ENCODE measurements at regions not wholly inside any gene's neighbourhood (a gene's known extent, or its start where the extent isn't known, plus 50 kb on each side); places are given as distances from the start of the nearest gene placed in this dataset.

DNA sequence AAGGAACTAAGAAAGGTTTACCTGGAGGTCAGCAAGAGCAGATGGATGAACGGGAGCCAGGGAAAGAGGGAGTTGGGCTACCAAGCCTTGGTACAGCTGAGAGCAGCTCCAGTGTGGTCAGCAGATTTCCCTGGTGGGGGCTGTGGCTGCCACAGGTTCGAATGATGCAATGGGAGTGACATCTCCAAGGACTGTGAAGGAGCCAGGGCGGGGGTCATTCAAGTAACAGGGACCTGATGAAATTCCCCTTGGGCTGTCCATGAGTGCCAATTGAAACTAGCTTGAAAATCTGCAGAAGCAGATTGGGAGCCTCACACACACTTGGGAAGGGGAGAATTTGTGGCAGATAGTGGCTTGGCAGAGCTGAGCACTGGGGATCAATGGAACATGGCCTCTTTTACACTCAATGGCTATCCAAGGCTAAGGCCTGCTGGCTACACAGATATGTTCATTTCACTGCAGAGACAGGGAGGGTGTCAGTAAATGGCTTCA lies 247.0 kb upstream of the ECI2 start (continued):
- TF ChIP-seq FOXA3 (CRISPR knock-in tag; conservative IDR thresholded peaks at IDR 0.05 in 1 of 2, IDR thresholded peaks at IDR 0.05 in 1 of 2) (0 out of 4 replicates have a peak, but pooled peaks of 1 of the 2 experiments have one; percentile 6), ZFP30 (CRISPR knock-in tag; IDR thresholded peaks at IDR 0.05; ENCODE audit: borderline replicate concordance) (no peak), HNRNPK (IDR thresholded peaks at IDR 0.05; ENCODE audit: low read depth, low read length, poor library complexity, severe bottlenecking) (no peak), E2F8 (IDR thresholded peaks at IDR 0.05; ENCODE audit: low read depth, partially characterized antibody) (no peak), LCOR (CRISPR knock-in tag; IDR thresholded peaks at IDR 0.05) (no peak), CBX5 (IDR thresholded peaks at IDR 0.05; ENCODE audit: borderline replicate concordance, low read depth) (no peak), CEBPG (CRISPR knock-in tag; IDR thresholded peaks at IDR 0.05) (peak; percentile 97), CEBPG (tag; conservative IDR thresholded peaks at IDR 0.05 in 1 of 2, IDR thresholded peaks at IDR 0.05 in 1 of 2) (peak; percentile 94 to 99), ASH1L (IDR thresholded peaks at IDR 0.05; ENCODE audit: borderline replicate concordance, low read depth, partially characterized antibody) (no peak), POLR2A (conservative IDR thresholded peaks at IDR 0.05) (no peak)
- TF ChIP-seq, protein P1, sequence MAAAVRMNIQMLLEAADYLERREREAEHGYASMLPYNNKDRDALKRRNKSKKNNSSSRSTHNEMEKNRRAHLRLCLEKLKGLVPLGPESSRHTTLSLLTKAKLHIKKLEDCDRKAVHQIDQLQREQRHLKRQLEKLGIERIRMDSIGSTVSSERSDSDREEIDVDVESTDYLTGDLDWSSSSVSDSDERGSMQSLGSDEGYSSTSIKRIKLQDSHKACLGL (CRISPR knock-in tag; IDR thresholded peaks at IDR 0.05; ENCODE audit: borderline replicate concordance, poor library complexity, severe bottlenecking): no peak
- TF ChIP-seq, protein P2, sequence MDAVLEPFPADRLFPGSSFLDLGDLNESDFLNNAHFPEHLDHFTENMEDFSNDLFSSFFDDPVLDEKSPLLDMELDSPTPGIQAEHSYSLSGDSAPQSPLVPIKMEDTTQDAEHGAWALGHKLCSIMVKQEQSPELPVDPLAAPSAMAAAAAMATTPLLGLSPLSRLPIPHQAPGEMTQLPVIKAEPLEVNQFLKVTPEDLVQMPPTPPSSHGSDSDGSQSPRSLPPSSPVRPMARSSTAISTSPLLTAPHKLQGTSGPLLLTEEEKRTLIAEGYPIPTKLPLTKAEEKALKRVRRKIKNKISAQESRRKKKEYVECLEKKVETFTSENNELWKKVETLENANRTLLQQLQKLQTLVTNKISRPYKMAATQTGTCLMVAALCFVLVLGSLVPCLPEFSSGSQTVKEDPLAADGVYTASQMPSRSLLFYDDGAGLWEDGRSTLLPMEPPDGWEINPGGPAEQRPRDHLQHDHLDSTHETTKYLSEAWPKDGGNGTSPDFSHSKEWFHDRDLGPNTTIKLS (IDR thresholded peaks at IDR 0.05; ENCODE audit: borderline replicate concordance, low read depth): no peak
- TF ChIP-seq, protein P3, sequence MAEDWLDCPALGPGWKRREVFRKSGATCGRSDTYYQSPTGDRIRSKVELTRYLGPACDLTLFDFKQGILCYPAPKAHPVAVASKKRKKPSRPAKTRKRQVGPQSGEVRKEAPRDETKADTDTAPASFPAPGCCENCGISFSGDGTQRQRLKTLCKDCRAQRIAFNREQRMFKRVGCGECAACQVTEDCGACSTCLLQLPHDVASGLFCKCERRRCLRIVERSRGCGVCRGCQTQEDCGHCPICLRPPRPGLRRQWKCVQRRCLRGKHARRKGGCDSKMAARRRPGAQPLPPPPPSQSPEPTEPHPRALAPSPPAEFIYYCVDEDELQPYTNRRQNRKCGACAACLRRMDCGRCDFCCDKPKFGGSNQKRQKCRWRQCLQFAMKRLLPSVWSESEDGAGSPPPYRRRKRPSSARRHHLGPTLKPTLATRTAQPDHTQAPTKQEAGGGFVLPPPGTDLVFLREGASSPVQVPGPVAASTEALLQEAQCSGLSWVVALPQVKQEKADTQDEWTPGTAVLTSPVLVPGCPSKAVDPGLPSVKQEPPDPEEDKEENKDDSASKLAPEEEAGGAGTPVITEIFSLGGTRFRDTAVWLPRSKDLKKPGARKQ (CRISPR knock-in tag; IDR thresholded peaks at IDR 0.05): no peak
- TF ChIP-seq, protein P4, sequence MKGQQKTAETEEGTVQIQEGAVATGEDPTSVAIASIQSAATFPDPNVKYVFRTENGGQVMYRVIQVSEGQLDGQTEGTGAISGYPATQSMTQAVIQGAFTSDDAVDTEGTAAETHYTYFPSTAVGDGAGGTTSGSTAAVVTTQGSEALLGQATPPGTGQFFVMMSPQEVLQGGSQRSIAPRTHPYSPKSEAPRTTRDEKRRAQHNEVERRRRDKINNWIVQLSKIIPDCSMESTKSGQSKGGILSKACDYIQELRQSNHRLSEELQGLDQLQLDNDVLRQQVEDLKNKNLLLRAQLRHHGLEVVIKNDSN (CRISPR knock-in tag; IDR thresholded peaks at IDR 0.05): no peak

Measured in K562 (cell line).